ENCODE measurements at regions not wholly inside any gene's neighbourhood (a gene's known extent, or its start where the extent isn't known, plus 50 kb on each side); places are given as distances from the start of the nearest gene placed in this dataset.

DNA sequence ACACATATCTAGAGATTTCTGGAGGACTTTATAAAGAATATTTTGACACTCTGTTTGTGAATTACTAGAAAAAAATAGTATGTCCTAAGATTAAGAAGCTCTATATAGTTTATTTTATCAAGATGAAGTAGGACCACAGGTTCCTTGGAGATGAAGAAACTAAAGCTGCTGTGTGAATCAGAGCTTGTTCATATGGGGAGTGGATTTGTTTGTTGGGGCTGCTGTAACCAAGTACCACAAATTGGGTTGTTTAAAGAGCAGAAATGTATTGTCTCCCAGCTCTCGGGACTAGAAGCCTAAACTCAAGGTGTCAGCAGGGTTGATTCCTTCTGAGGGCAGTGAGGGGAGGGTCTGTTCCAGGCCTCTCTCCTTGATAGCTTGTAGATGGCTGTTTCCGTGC is 270.6 kb upstream of the UMPS start:
- TF ChIP-seq, protein P1, sequence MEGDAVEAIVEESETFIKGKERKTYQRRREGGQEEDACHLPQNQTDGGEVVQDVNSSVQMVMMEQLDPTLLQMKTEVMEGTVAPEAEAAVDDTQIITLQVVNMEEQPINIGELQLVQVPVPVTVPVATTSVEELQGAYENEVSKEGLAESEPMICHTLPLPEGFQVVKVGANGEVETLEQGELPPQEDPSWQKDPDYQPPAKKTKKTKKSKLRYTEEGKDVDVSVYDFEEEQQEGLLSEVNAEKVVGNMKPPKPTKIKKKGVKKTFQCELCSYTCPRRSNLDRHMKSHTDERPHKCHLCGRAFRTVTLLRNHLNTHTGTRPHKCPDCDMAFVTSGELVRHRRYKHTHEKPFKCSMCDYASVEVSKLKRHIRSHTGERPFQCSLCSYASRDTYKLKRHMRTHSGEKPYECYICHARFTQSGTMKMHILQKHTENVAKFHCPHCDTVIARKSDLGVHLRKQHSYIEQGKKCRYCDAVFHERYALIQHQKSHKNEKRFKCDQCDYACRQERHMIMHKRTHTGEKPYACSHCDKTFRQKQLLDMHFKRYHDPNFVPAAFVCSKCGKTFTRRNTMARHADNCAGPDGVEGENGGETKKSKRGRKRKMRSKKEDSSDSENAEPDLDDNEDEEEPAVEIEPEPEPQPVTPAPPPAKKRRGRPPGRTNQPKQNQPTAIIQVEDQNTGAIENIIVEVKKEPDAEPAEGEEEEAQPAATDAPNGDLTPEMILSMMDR (IDR thresholded peaks at IDR 0.05; ENCODE audit: insufficient read depth, low read length) = no peak
- TF ChIP-seq, protein P2, sequence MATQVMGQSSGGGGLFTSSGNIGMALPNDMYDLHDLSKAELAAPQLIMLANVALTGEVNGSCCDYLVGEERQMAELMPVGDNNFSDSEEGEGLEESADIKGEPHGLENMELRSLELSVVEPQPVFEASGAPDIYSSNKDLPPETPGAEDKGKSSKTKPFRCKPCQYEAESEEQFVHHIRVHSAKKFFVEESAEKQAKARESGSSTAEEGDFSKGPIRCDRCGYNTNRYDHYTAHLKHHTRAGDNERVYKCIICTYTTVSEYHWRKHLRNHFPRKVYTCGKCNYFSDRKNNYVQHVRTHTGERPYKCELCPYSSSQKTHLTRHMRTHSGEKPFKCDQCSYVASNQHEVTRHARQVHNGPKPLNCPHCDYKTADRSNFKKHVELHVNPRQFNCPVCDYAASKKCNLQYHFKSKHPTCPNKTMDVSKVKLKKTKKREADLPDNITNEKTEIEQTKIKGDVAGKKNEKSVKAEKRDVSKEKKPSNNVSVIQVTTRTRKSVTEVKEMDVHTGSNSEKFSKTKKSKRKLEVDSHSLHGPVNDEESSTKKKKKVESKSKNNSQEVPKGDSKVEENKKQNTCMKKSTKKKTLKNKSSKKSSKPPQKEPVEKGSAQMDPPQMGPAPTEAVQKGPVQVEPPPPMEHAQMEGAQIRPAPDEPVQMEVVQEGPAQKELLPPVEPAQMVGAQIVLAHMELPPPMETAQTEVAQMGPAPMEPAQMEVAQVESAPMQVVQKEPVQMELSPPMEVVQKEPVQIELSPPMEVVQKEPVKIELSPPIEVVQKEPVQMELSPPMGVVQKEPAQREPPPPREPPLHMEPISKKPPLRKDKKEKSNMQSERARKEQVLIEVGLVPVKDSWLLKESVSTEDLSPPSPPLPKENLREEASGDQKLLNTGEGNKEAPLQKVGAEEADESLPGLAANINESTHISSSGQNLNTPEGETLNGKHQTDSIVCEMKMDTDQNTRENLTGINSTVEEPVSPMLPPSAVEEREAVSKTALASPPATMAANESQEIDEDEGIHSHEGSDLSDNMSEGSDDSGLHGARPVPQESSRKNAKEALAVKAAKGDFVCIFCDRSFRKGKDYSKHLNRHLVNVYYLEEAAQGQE (IDR thresholded peaks at IDR 0.05; ENCODE audit: insufficient replicate concordance, low read depth) = no peak
- TF ChIP-seq POLR2AphosphoS5 (IDR thresholded peaks at IDR 0.05; ENCODE audit: low read depth) = no peak
